ENCODE measurements at regions not wholly inside any gene's neighbourhood (a gene's known extent, or its start where the extent isn't known, plus 50 kb on each side); places are given as distances from the start of the nearest gene placed in this dataset.

DNA sequence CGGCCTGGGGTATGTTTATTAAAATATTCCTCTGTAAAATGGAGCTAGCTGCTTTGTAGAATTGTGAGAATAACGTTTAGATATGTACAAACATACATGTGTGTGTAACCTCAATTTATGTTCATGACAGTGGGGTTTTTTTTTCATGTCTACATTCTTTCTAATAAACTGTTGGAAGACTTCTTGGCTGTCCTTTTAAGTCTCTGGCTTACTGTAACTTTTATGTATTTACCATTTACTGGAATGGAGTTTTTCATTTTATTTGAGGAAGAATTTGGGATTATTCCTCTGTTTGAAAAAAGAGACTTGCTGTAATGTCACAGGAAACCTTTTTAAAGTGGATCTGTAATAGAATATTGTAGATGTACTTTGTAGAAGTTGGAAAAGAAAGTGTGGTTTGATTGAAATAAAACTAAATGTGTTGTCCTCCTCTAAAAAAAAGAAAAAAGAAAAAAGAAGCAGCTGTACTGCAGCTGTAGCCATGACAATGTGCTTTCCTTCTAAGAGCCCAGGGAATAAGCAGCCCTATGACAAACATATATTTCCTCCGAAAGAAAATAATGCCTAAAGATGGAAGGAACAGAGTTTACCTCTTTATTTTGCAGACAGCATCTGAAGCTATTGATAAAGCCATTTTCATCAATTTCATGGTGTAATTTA, 71.2 kb upstream of the FREM1 start:
- no peak overlapping the region for H3K4me2 ChIP-seq (ENCODE audit: low read depth, low read length)
- FAIRE-seq: no peak
- ATAC-seq: no peak

More for the DNA sequence above, 71.2 kb upstream of the FREM1 start:
- in situ Hi-C loops (cut with HindIII; ENCODE audit: extremely low pct_ligation_motif_present, low pct_unique_long_range_greater_than_20kb): no loop called here
- WGBS (ENCODE audit: low lambda C conversion rate): 33% methylated on average over 3 of the region's 3 CpGs
- Histone ChIP-seq H3K4me1 (ENCODE audit: insufficient read depth, low read length) (no peaks in the 10 kb centered on the region; the same call in none of the 2 replicates), H3K27me3 (ENCODE audit: control insufficient read depth in 1 of 2, insufficient read depth in 2 of 2, low read length in 2 of 2) (0 out of 5 replicates have a peak, but pooled peaks cover 0 to 2% of the 10 kb centered on the region in 2 experiments), H3K9ac (ENCODE audit: insufficient read depth, low read depth, low read length) (no peak overlapping the region), H3K27ac (ENCODE audit: extremely low read length, insufficient read depth, low read length) (no peak overlapping the region), H3K9me3 (ENCODE audit: low read length) (no peaks in the 10 kb centered on the region), H3K79me2 (ENCODE audit: insufficient read depth, low read length) (no peaks in the 10 kb centered on the region), H3K36me3 (replicated peaks in 1 of 2; ENCODE audit: control insufficient read depth in 1 of 2, insufficient read depth in 2 of 2, low read length in 2 of 2) (no peaks in the 10 kb centered on the region), H3K4me3 (replicated peaks in 1 of 3; ENCODE audit: insufficient read depth in 1 of 3, low read depth in 2 of 3, low read length in 3 of 3) (no peak overlapping the region), H4K20me1 (ENCODE audit: insufficient read depth, low read length) (no peaks in the 10 kb centered on the region), H2AFZ (ENCODE audit: low read length) (no peak overlapping the region)
- ChIA-PET POLR2A (interaction anchor here (1.0 kb wide), 1 partner anchor 153 kb away, joined by 3 read pairs; no protein-coding TSS in a partner anchor), CTCF (ENCODE audit: low intra/inter-chr PET ratio, low total read pairs) (no interaction called here)
- no peak for DNase-seq (ENCODE audit: low spot score)
- no peak for TF ChIP-seq MLXIP (CRISPR knock-in tag; IDR thresholded peaks at IDR 0.05; ENCODE audit: borderline replicate concordance)
- intact Hi-C loops (cut with micrococcal nuclease; ENCODE audit: unreplicated experiment): no loop called here
- no TSS peak for BruUV-seq (replicated peaks)

Measured in HepG2 (cell line).